Inflammatory macrophage treated with lipopolysaccharide for 4 hours (primary cell): ENCODE measurements at regions not wholly inside any gene's neighbourhood (a gene's known extent, or its start where the extent isn't known, plus 50 kb on each side); places are given as distances from the start of the nearest gene placed in this dataset.

Source experiments
- DNase-seq: peaks from one replicate; pipeline ENCODE4 v3.0.0-alpha.2; 2020

GRCh38 chr7:25901658-25902057, 250.3 kb upstream of the NFE2L3 start:
- DNase-seq: peak; percentile 44

GRCh38 chr7:25906003-25906402, 246.0 kb upstream of the NFE2L3 start:
- no peak for DNase-seq

DNA sequence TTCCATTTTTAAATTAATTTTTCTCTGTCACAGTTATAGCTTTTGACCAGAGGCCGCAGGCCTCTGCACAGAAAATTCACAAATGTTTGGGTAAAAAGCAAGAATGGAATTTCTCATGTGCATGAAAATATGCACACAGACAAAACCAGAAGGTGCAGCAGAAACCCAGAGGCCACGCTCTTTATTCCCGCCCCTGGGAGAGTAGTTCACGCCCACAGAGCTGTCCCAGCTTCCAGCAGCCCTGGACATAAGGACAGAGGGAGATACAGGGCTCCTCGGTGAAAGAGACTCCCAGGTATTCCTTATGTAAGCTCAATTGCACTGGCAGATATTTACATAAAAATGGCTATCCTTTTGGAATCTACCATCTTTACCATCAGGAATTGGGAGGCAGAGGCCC, 245.2 kb upstream of the NFE2L3 start:
- no peak for DNase-seq

DNA sequence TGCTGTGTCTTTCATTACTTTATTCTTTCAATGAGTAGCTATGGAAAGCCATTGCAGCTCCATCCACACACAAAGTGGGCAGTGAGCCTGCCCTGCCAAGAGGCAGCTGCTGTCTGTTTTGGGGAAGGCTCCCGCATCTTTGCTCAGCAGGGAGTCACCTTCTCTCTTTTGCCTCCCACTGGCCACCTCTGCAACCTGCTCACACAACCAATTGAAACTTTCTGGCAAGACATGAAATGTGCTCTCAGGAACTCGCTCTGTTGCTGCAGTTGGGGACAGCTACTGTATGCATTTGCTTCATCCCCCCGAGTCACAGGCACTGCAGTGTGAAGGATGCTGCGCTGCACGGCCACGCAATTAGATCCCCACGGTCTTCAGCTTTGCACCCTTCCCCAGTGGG, 244.8 kb upstream of the NFE2L3 start:
- DNase-seq: no peak

- no peak for DNase-seq
These were observed 244.3 kb upstream of the NFE2L3 start for GRCh38 chr7:25907731-25908130.

DNA sequence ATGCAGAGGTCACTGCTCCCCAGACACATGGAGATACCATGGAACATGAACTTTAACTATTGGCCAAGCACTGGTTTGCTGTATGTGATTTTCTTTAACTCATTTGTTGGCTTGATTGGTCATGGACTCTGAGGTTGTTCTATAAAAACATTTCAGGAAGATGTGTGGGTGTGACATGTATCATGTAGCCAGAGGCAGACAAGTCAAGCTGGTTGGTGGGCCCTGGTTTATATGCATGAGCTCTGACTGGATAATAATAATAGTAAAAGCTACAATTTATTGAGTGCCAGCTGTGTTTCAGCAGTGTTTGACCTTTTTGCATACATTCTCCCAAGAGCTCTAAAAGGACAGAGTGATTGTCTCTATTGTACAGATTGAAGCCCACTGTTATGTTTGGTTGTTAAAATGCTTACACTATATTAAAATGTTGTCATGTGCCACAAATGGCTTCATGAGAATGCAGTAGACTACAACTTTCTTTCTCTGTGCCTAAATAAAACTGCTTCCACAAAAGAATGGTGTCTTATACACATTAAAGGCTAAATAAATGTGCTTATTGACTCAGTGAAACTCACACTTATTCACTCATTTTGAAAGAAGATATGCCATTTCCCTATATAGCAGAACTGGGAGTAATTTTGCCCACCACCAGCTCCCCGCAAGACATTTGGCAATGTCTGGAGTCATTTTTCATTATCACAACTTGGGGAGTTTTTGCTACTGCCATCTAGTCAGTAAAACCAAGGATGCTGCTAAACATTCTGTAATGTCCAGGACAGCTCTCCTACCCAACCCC, 243.6 kb upstream of the NFE2L3 start:
- no peak for DNase-seq

DNA sequence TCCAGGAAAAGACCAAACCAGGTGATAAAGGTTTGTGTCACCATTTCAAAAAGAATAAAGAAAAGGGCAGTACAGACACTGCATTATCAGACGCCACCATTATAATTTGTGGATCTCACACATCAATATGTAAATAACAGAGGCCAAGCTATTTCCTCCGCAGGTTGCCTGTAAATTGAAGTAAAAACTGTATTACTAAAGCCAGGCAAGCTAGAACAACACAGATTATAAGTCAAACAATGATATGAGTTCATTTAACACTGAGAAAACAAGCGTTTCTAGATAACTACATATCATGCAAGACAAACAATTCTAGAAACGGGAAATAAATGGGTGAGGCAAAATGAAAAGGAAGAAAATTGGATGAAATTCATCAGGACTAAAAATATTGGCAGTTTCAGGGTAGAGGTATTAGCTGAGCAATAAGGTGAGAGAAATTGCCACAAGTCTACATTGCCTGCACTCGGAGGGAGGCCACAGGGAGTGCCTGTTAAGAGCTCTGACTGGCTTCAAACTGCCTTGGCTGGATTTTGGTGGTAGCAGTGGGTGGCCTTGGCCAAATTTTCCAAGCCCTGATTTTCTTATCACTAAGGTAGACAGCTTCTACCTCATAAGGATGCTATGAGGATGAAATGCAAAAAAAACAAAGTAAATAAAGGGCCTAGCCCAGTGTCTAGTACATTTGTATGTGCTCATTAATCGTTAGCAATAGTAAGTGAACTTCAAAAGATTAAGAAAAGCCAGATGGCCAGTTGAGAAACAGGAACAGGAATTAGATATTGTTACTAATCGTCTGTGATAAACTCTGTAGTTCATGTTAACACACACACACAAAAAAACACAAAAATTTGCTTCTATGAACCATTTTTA, 240.0 kb upstream of the NFE2L3 start:
- no peak for DNase-seq

- DNase-seq: no peak
These were observed 238.3 kb upstream of the NFE2L3 start for GRCh38 chr7:25913598-25914224.

- no peak for DNase-seq
These were observed 233.3 kb upstream of the NFE2L3 start for GRCh38 chr7:25918731-25919130.

DNA sequence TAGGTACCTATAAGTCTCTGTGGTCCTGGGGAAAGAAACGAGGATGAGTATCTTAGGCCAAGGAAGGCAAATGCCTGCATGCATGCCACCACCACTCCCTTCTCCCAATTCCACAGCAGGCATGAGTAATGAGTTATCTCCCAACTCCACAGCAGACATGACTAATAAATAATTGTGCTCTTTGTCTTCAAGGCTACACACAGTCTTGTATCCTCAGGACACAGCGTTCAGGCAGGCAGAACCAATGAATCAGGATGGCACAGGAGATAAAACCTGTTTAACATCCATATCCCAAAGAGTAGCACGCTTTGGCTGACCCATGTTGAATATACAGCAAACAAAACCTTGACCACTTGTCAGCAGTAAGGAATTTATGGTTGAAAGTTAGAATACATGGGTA, 229.7 kb upstream of the NFE2L3 start:
- no peak for DNase-seq

DNA sequence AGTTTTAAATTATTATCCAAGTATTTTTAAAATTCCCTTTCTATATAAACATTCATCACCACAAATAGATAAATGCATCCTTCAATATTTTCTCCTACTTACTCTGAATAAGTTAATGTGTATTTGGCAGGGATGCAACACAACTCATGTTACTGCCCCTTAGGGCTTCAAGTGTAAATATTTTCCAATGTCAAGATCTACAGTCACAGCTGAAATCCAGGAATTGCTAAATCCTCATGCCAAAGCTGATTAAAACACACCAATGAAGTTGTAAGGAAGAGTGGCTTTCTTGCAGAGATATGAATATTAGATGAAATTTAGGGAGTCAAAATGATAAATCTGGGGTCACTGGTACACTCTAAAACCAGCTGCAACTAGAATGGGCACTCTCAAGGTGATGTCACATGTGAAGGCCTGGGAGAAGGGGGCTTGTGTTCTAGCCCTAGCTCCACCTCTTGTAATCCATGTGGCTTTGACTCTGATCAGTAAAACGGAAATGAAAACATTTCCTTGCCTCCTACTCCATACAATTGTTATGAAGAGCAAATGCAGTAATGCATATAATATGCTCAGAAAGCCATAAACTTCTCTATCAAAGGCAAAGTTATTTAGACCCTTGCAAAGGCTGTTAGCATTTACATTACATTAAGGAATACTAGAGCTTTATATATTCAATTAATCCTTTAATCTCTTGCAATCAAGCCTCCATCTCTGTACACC, 228.1 kb upstream of the NFE2L3 start:
- DNase-seq: no peak

- DNase-seq: no peak
These were observed 226.0 kb upstream of the NFE2L3 start for GRCh38 chr7:25926009-25926408.

GRCh38 chr7:25926451-25926850, 225.5 kb upstream of the NFE2L3 start:
- DNase-seq: no peak

- DNase-seq: no peak
These were observed 224.9 kb upstream of the NFE2L3 start for GRCh38 chr7:25926891-25927625.

- DNase-seq: no peak
These were observed 224.4 kb upstream of the NFE2L3 start for GRCh38 chr7:25927626-25927978.

- no peak for DNase-seq
These were observed 223.3 kb upstream of the NFE2L3 start for GRCh38 chr7:25928549-25929330.

GRCh38 chr7:25929448-25929847, 222.6 kb upstream of the NFE2L3 start:
- DNase-seq: no peak

GRCh38 chr7:25930492-25931048, 221.4 kb upstream of the NFE2L3 start:
- DNase-seq: no peak

DNA sequence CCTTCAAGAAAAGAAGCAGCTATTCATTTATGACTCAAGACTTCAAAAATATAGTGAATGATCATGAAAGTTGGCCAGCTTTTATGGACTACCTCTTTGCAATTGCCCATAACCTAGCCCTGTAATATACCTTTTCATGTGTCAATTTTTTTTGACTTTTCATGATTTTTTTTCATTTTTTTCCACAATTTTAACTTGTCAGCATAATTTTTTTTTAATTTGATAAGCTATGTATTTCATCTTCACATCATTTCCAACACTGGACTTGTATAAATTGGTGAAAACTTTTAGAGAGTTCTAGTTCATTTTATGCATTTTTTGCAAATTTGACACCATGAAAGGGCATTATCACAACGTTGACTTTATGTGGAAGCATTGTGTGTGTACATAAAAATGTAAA, 220.8 kb upstream of the NFE2L3 start:
- no peak for DNase-seq

GRCh38 chr7:25933921-25934320, 218.1 kb upstream of the NFE2L3 start:
- no peak for DNase-seq
